CD4-positive, alpha-beta T cell treated with Interleukin-4 for 4 hours (primary cell): ENCODE measurements at regions not wholly inside any gene's neighbourhood (a gene's known extent, or its start where the extent isn't known, plus 50 kb on each side); places are given as distances from the start of the nearest gene placed in this dataset.

ENCODE experiments used
- DNase-seq: peaks from one replicate; pipeline ENCODE4 v3.0.0-alpha.2; 2020

GRCh38 chr20:52622081-52622480 is 350.1 kb upstream of the TSHZ2 start:
- DNase-seq, result no peak

GRCh38 chr20:52621401-52621800 is 350.8 kb upstream of the TSHZ2 start:
- DNase-seq, result no peak

GRCh38 chr20:52619671-52620070 is 352.5 kb upstream of the TSHZ2 start:
- no peak for DNase-seq

GRCh38 chr20:52619101-52619500 is 353.1 kb upstream of the TSHZ2 start:
- DNase-seq, result peak; percentile 4

GRCh38 chr20:52616629-52617028 is 355.5 kb upstream of the TSHZ2 start:
- no peak for DNase-seq

- no peak for DNase-seq
Measured at GRCh38 chr20:52614051-52614863, 357.9 kb upstream of the TSHZ2 start.

- no peak for DNase-seq
Measured at GRCh38 chr20:52612046-52612632, 360.0 kb upstream of the TSHZ2 start.

GRCh38 chr20:52610749-52611148 is 361.4 kb upstream of the TSHZ2 start:
- no peak for DNase-seq

GRCh38 chr20:52601295-52601971 is 370.7 kb upstream of the TSHZ2 start:
- no peak for DNase-seq

- no peak for DNase-seq
Measured at GRCh38 chr20:52596256-52596655, 375.9 kb upstream of the TSHZ2 start.

- DNase-seq, result no peak
Measured at GRCh38 chr20:52595518-52595917, 376.6 kb upstream of the TSHZ2 start.

- DNase-seq, result no peak
Measured at GRCh38 chr20:52593654-52594053, 378.5 kb upstream of the TSHZ2 start.

- DNase-seq, result no peak
Measured at GRCh38 chr20:52592567-52592966, 379.6 kb upstream of the TSHZ2 start.

GRCh38 chr20:52590100-52590499 is 382.1 kb upstream of the TSHZ2 start:
- no peak for DNase-seq

GRCh38 chr20:52589251-52589812 is 382.8 kb upstream of the TSHZ2 start:
- DNase-seq, result no peak

GRCh38 chr20:52586660-52587059 is 385.5 kb upstream of the TSHZ2 start:
- no peak for DNase-seq

- DNase-seq, result no peak
Measured at GRCh38 chr20:52585333-52585732, 386.8 kb upstream of the TSHZ2 start.

- no peak for DNase-seq
Measured at GRCh38 chr20:52578559-52578958, 387.0 kb upstream of the ZFP64 start.

GRCh38 chr20:52577696-52578095 is 386.1 kb upstream of the ZFP64 start:
- DNase-seq, result no peak

GRCh38 chr20:52572687-52573086 is 381.1 kb upstream of the ZFP64 start:
- DNase-seq, result no peak

GRCh38 chr20:52569201-52569600 is 377.6 kb upstream of the ZFP64 start:
- DNase-seq, result no peak

- no peak for DNase-seq
Measured at GRCh38 chr20:52565614-52566013, 374.0 kb upstream of the ZFP64 start.

- no peak for DNase-seq
Measured at GRCh38 chr20:52564594-52564993, 373.0 kb upstream of the ZFP64 start.
